PFSK-1 (cell line): ENCODE measurements at regions not wholly inside any gene's neighbourhood (a gene's known extent, or its start where the extent isn't known, plus 50 kb on each side); places are given as distances from the start of the nearest gene placed in this dataset.

Source experiments
- FOXP2 ChIP-seq: optimal IDR thresholded peaks from 2 replicates; pipeline ENCODE3; 2011; ENCODE audit warnings: borderline replicate concordance, control low read depth, inconsistent platforms; ENCODE audit not compliant: insufficient read depth; ENCODE audit errors: extremely low read length, extremely low read depth
- POLR2AphosphoS5 ChIP-seq: IDR thresholded peaks from 2 replicates; pipeline ENCODE4 v1.6.1; 2012; ENCODE audit warnings: low read depth, mild to moderate bottlenecking, control low read depth, low read length, moderate library complexity
- REST ChIP-seq, 2 experiments: IDR thresholded peaks; 2 replicates each; pipeline versions ENCODE4 v1.6.1 to v1.8.0; 2011 to 2012; ENCODE audit warnings: low read depth in 2 of 2, low read length in 2 of 2, control low read depth in 1 of 2, inconsistent platforms in 1 of 2, mild to moderate bottlenecking in 1 of 2, moderate library complexity in 1 of 2; ENCODE audit not compliant: insufficient read depth in 1 of 2
- SIN3A ChIP-seq: IDR thresholded peaks from 2 replicates; pipeline ENCODE4 v1.6.1; 2012; ENCODE audit warnings: mild to moderate bottlenecking, low read length, moderate library complexity, borderline replicate concordance; ENCODE audit not compliant: insufficient read depth
- TAF1 ChIP-seq: IDR thresholded peaks from 2 replicates; pipeline ENCODE4 v1.6.1; 2012; ENCODE audit warnings: low read length, control low read depth, borderline replicate concordance; ENCODE audit not compliant: insufficient read depth

DNA sequence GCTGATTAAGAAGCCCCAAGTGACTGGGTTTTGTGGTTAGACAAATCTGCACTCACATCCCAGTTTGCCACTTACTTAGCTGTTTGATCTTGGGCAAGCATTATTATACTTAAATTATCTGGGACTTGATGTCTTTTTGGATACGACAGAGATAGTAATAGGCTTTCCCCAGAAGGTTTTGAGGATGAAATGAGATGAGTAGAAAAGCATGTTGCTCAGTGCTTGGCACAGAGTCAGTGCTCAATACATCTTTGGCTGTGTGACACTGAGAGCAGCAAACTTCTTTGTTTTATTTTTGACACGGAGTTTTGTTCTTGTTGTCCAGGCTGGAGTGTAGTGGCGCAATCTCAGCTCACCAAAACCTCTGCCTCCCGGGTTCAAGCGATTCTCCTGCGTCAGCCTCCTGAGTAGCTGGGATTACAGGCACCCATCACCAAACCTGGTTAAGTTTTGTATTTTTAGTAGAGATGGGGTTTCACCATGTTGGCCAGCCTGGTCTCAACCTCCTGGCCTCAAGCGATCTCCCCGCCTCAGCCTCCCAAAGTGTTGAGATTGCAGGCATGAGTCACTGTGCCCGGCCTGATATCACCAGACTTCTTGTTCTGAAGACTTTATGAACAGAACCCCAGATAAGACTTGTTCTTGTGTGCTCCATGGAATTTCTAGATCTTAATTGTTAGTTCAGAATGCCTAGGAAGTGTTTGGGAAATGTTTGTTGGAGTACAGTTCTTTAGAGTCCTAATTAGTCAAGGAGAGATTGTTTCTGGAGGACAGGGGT lies 521.2 kb downstream of the SLC4A3 start:
- TF ChIP-seq SIN3A (no peak), POLR2AphosphoS5 (no peak), REST (IDR thresholded peaks at IDR 0.05; ENCODE audit: insufficient read depth in 1 of 2, low read depth in 2 of 2, low read length in 2 of 2) (no peak), FOXP2 (no peak), TAF1 (no peak)

- TF ChIP-seq TAF1, result no peak
Observed at GRCh38 chr2:220151341-220151740, 523.9 kb downstream of the SLC4A3 start.

GRCh38 chr2:220152281-220152935 lies 525.0 kb downstream of the SLC4A3 start:
- TF ChIP-seq POLR2AphosphoS5, result no peak
- TF ChIP-seq FOXP2, result no peak
- no peak for TF ChIP-seq SIN3A
- no peak for TF ChIP-seq TAF1
- TF ChIP-seq REST (IDR thresholded peaks at IDR 0.05; ENCODE audit: insufficient read depth in 1 of 2, low read depth in 2 of 2, low read length in 2 of 2), result no peak

DNA sequence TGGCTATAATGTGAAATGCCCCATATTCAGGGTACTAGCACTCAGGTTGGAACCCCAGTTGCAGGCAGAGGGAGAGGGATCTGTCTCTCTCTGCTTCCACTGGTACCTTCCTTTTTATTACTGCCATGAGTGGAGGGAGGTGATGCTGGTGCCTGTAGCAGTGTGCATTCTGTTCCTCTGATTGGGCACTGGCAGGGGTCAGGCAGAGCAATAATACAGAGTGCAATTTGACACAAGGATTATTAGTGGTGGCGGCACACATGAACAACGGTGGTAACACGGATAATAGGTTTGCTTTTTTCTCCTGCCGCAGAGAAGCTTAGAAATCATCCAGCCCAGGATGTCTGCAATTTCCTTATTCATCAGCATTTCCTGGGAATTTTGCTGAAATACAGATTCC lies 525.7 kb downstream of the SLC4A3 start:
- no peak for TF ChIP-seq FOXP2
- no peak for TF ChIP-seq POLR2AphosphoS5
- no peak for TF ChIP-seq TAF1
- TF ChIP-seq SIN3A, result no peak
- TF ChIP-seq REST (IDR thresholded peaks at IDR 0.05; ENCODE audit: insufficient read depth in 1 of 2, low read depth in 2 of 2, low read length in 2 of 2), result no peak

GRCh38 chr2:220154304-220154703 lies 526.9 kb downstream of the SLC4A3 start:
- TF ChIP-seq REST (IDR thresholded peaks at IDR 0.05; ENCODE audit: insufficient read depth in 1 of 2, low read depth in 2 of 2, low read length in 2 of 2) (no peak), FOXP2 (no peak), POLR2AphosphoS5 (no peak), TAF1 (no peak), SIN3A (no peak)
